EH (cell line): ENCODE measurements at regions not wholly inside any gene's neighbourhood (a gene's known extent, or its start where the extent isn't known, plus 50 kb on each side); places are given as distances from the start of the nearest gene placed in this dataset.
"Not testable (repeated sequence)": the region's sequence is repeated elsewhere in the genome, so short reads cannot be mapped to it uniquely, and the experiment has no call there.

ENCODE experiments used
- DNase-seq: peaks from one replicate; pipeline ENCODE4 v3.0.0-alpha.2; 2015; ENCODE audit warnings: low read depth

- DNase-seq: no peak
Observed at GRCh38 chr11:86167499-86168164, 76.9 kb upstream of the EED start.

- DNase-seq: not testable (repeated sequence)
Observed at GRCh38 chr11:86166287-86166686, 78.3 kb upstream of the EED start.

- no peak for DNase-seq
Observed at GRCh38 chr11:86164106-86164505, 80.4 kb upstream of the EED start.

- peak; percentile 79 for DNase-seq
Observed at GRCh38 chr11:86163221-86163876, 81.2 kb upstream of the EED start.

- DNase-seq: peak; percentile 94
Observed at GRCh38 chr11:86162239-86162638, 82.3 kb upstream of the EED start.

- no peak for DNase-seq
Observed at GRCh38 chr11:86161837-86162236, 82.7 kb upstream of the EED start.

GRCh38 chr11:86161336-86161735 is 83.2 kb upstream of the EED start:
- DNase-seq: no peak

GRCh38 chr11:86160541-86161149 is 83.9 kb upstream of the EED start:
- peak; percentile 69 for DNase-seq

- DNase-seq: no peak
Observed at GRCh38 chr11:86159581-86159891, 85.0 kb upstream of the EED start.

GRCh38 chr11:86158704-86159580 is 85.6 kb upstream of the EED start:
- no peak for DNase-seq

GRCh38 chr11:86157797-86158378 is 86.7 kb upstream of the EED start:
- DNase-seq: no peak

GRCh38 chr11:86156397-86156955 is 87.6 kb upstream of the PICALM start:
- DNase-seq: no peak

- no peak for DNase-seq
Observed at GRCh38 chr11:86155200-86155844, 86.4 kb upstream of the PICALM start.

- no peak for DNase-seq
Observed at GRCh38 chr11:86153439-86153838, 84.6 kb upstream of the PICALM start.

- DNase-seq: no peak
Observed at GRCh38 chr11:86152901-86153300, 84.0 kb upstream of the PICALM start.

- peak; percentile 86 for DNase-seq
Observed at GRCh38 chr11:86152006-86152862, 83.3 kb upstream of the PICALM start.

GRCh38 chr11:86151174-86152005 is 82.5 kb upstream of the PICALM start:
- DNase-seq: peak; percentile 62

GRCh38 chr11:86150847-86151173 is 81.9 kb upstream of the PICALM start:
- peak; percentile 62 for DNase-seq

- DNase-seq: no peak
Observed at GRCh38 chr11:86149792-86150191, 80.9 kb upstream of the PICALM start.

GRCh38 chr11:86148345-86148747 is 79.5 kb upstream of the PICALM start:
- no peak for DNase-seq
